ENCODE measurements at regions not wholly inside any gene's neighbourhood (a gene's known extent, or its start where the extent isn't known, plus 50 kb on each side); places are given as distances from the start of the nearest gene placed in this dataset.

GRCh38 chr5:51104556-51104955 lies 278.7 kb upstream of the ISL1 start:
- H4K91ac ChIP-seq (ENCODE audit: insufficient read length, low read depth, low read length), result no peak overlapping the region
- H3K79me2 ChIP-seq (ENCODE audit: insufficient read depth, low read length), result no peaks in the 10 kb centered on the region
- no peaks in the 10 kb centered on the region for H3K9me3 ChIP-seq (ENCODE audit: control insufficient read depth, low read depth, low read length)
- H4K5ac ChIP-seq (ENCODE audit: insufficient read length, low read depth, low read length), result no peak overlapping the region
- TF ChIP-seq CTCF (conservative IDR thresholded peaks at IDR 0.05), result no peak
- H3K18ac ChIP-seq (ENCODE audit: insufficient read length, low read depth, low read length), result no peak overlapping the region
- H2BK20ac ChIP-seq (ENCODE audit: low read depth, low read length, poor library complexity, severe bottlenecking), result no peak overlapping the region
- H2BK15ac ChIP-seq (ENCODE audit: low read depth, low read length), result no peak overlapping the region
- no peak overlapping the region for H3K4ac ChIP-seq (ENCODE audit: low read depth, low read length)
- H2AFZ ChIP-seq (ENCODE audit: low read length), result no peak overlapping the region
- no peak for DNase-seq
- H4K8ac ChIP-seq (replicated peaks; ENCODE audit: insufficient read length, low read depth, low read length), result no peak overlapping the region
- H3T11ph ChIP-seq (ENCODE audit: low read length), result no peak overlapping the region
- Mint-ChIP-seq H3K4me1 (peaks cover 6% of the 10 kb centered on the region in 2 experiments; a peak in 3 of 4 replicates), H3K9me3 (no peaks in the 10 kb centered on the region), H3K36me3 (ENCODE audit: insufficient read depth in 1 of 3, low read depth in 3 of 3) (no peaks in the 10 kb centered on the region), H3K4me3 (no peak overlapping the region), H3K27ac (no peak overlapping the region), H3K27me3 (ENCODE audit: low read depth) (no peaks in the 10 kb centered on the region; the same call in 1 of the 2 replicates)
- no peaks in the 10 kb centered on the region for H3K27me3 ChIP-seq (ENCODE audit: insufficient read depth, low read length)
- no CpG with 5 or more reads among the region's 2 CpGs for WGBS (ENCODE audit: extremely low coverage, insufficient read length, low lambda C conversion rate)
- H4K20me1 ChIP-seq (ENCODE audit: control insufficient read depth, insufficient read depth, insufficient read length), result no peaks in the 10 kb centered on the region
- no peak overlapping the region for H3K9ac ChIP-seq (ENCODE audit: extremely low read depth, insufficient read length, low read length)
- no peak overlapping the region for H3K4me2 ChIP-seq (ENCODE audit: insufficient read depth, insufficient read length, low read length)
- H2BK120ac ChIP-seq (ENCODE audit: low read depth, low read length, poor library complexity, severe bottlenecking), result no peak overlapping the region
- no peak overlapping the region for H2BK5ac ChIP-seq (ENCODE audit: insufficient read length, low read length)
- H3K27ac ChIP-seq (ENCODE audit: insufficient read length, low read depth, low read length), result no peak overlapping the region
- H3K14ac ChIP-seq (ENCODE audit: insufficient read depth, low read length), result no peak overlapping the region
- no peaks in the 10 kb centered on the region for H3K4me1 ChIP-seq (ENCODE audit: insufficient read depth, low read length)
- no peak overlapping the region for H3K23ac ChIP-seq (ENCODE audit: insufficient read length, low read depth, low read length)
- H3K56ac ChIP-seq (ENCODE audit: insufficient read length, low read depth, low read length), result no peak overlapping the region
- H3K23me2 ChIP-seq (ENCODE audit: insufficient read length, low read depth, low read length, poor library complexity, severe bottlenecking), result no peaks in the 10 kb centered on the region
- H2BK12ac ChIP-seq (ENCODE audit: insufficient read length, low read depth, low read length), result no peak overlapping the region
- no peak overlapping the region for H2AK5ac ChIP-seq (ENCODE audit: insufficient read length, low read length)
- no peaks in the 10 kb centered on the region for H3K79me1 ChIP-seq (ENCODE audit: insufficient read depth, low read depth, low read length, poor library complexity, severe bottlenecking)
